ENCODE measurements at regions not wholly inside any gene's neighbourhood (a gene's known extent, or its start where the extent isn't known, plus 50 kb on each side); places are given as distances from the start of the nearest gene placed in this dataset.
"Not testable (repeated sequence)": the region's sequence is repeated elsewhere in the genome, so short reads cannot be mapped to it uniquely, and the experiment has no call there.

DNA sequence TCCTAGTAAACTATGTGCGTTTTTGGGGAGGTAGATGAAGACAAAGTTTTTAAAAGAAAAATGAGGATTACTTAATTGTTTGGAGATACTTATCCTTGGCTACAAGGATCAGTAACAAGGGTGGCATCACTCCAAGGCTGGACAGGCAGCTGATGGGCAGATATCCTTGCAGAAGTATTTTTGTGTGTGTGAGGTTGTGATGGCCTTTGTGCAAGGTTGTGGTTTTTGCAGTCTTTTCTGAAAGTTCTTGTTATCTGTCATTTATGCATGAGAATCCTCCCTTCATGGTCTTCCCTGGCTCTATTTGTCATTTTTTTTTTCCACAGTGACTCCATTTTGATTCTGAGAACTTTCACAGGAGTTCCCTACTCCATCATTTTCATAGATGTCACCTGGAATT is 96.0 kb upstream of the C1GALT1C1 start:
- no peak overlapping the region for H3K4me3 ChIP-seq (replicated peaks in 1 of 2; ENCODE audit: low read depth in 2 of 2, low read length in 2 of 2)
- no peak for DNase-seq (ENCODE audit: low read depth in 2 of 2)
- no peak for TF ChIP-seq CTCF (IDR thresholded peaks at IDR 0.05; ENCODE audit: low read depth, low read length)

GRCh38 chrX:120719622-120720021 is 89.8 kb upstream of the C1GALT1C1 start:
- no peak overlapping the region for H3K4me3 ChIP-seq (replicated peaks in 1 of 2; ENCODE audit: low read depth in 2 of 2, low read length in 2 of 2)
- no peak for DNase-seq (ENCODE audit: low read depth in 2 of 2)
- TF ChIP-seq CTCF (IDR thresholded peaks at IDR 0.05; ENCODE audit: low read depth, low read length) = no peak

GRCh38 chrX:120718969-120719368 is 89.1 kb upstream of the C1GALT1C1 start:
- TF ChIP-seq CTCF (IDR thresholded peaks at IDR 0.05; ENCODE audit: low read depth, low read length) = no peak
- DNase-seq (ENCODE audit: low read depth in 2 of 2) = no peak
- H3K4me3 ChIP-seq (replicated peaks in 1 of 2; ENCODE audit: low read depth in 2 of 2, low read length in 2 of 2) = no peak overlapping the region

- DNase-seq (ENCODE audit: low read depth in 2 of 2); H3K4me3 ChIP-seq (replicated peaks in 1 of 2; ENCODE audit: low read depth in 2 of 2, low read length in 2 of 2): not testable (repeated sequence)
These were observed 72.5 kb upstream of the C1GALT1C1 start for GRCh38 chrX:120702337-120702736.

- DNase-seq (ENCODE audit: low read depth in 2 of 2) = no peak
- no peak for TF ChIP-seq CTCF (IDR thresholded peaks at IDR 0.05; ENCODE audit: low read depth, low read length)
- H3K4me3 ChIP-seq (replicated peaks in 1 of 2; ENCODE audit: low read depth in 2 of 2, low read length in 2 of 2) = no peak overlapping the region
These were observed 67.2 kb upstream of the C1GALT1C1 start for GRCh38 chrX:120697053-120697452.

GRCh38 chrX:120692319-120692718 is 62.5 kb upstream of the C1GALT1C1 start:
- DNase-seq (ENCODE audit: low read depth in 2 of 2) = no peak
- H3K4me3 ChIP-seq (replicated peaks in 1 of 2; ENCODE audit: low read depth in 2 of 2, low read length in 2 of 2) = no peak overlapping the region
- TF ChIP-seq CTCF (IDR thresholded peaks at IDR 0.05; ENCODE audit: low read depth, low read length) = no peak

GRCh38 chrX:120690941-120691340 is 61.1 kb upstream of the C1GALT1C1 start:
- no peak for DNase-seq (ENCODE audit: low read depth in 2 of 2)
- no peak for TF ChIP-seq CTCF (IDR thresholded peaks at IDR 0.05; ENCODE audit: low read depth, low read length)
- no peak overlapping the region for H3K4me3 ChIP-seq (replicated peaks in 1 of 2; ENCODE audit: low read depth in 2 of 2, low read length in 2 of 2)
